ENCODE measurements at regions not wholly inside any gene's neighbourhood (a gene's known extent, or its start where the extent isn't known, plus 50 kb on each side); places are given as distances from the start of the nearest gene placed in this dataset.
"Not testable (repeated sequence)": the region's sequence is repeated elsewhere in the genome, so short reads cannot be mapped to it uniquely, and the experiment has no call there.

DNA sequence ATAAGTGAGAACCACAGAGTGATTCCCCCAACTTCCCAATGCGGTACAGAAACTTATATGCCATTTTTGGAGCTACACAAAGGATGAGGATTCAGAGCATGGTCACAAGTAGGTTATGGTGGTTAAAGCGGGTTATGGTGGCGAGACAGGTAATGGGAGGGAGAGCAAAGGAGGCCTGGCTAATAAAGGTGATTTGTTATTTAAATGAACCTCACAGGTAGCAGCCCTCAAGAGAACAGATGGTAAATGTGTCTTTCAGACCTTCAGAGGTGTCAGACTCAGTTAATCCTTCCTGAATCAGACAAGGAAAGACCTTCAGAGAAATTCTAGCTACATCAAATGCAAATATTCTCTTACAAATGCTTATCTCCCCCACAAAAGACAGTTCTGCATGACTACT, 1971.4 kb downstream of the OLFM4 start:
- no peaks in the 10 kb centered on the region for H3K36me3 Mint-ChIP-seq (ENCODE audit: insufficient read depth)
- no peak overlapping the region for H3K27ac Mint-ChIP-seq (ENCODE audit: low read depth)
- no peaks in the 10 kb centered on the region for H3K27me3 Mint-ChIP-seq
- DNase-seq (ENCODE audit: low spot score in 2 of 2) (no peak), ATAC-seq (replicated peaks; ENCODE audit: extremely low read depth, poor library complexity, severe bottlenecking) (no peak)
- H3K9me3 Mint-ChIP-seq = peaks cover 25% of the 10 kb centered on the region
- H3K4me1 Mint-ChIP-seq = no peaks in the 10 kb centered on the region
- H3K4me3 Mint-ChIP-seq = no peak overlapping the region

DNA sequence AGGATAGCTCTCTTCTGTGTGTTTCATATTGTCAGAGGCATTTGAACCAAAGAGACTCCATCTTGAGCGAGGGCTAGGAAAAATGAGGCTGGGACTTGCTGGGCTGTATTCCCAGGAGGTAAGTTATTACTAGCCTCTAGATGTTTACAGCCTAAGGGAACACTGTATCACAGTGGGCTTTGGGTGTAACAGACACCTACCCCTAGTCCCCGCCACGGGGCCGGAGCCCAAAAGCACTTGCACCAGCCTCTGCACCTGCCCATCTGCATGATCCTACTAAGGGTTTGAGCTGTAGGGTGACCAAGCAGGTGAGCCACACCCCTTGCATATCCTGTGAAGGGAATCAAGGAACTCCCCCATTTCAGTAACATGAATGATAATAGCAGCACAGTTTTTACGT, 1972.2 kb downstream of the OLFM4 start:
- ATAC-seq (replicated peaks; ENCODE audit: extremely low read depth, poor library complexity, severe bottlenecking) (no peak), DNase-seq (ENCODE audit: low spot score in 2 of 2) (no peak)
- Mint-ChIP-seq H3K27me3 (no peaks in the 10 kb centered on the region), H3K9me3 (peaks cover 27% of the 10 kb centered on the region), H3K27ac (ENCODE audit: low read depth) (no peak overlapping the region), H3K4me1 (no peaks in the 10 kb centered on the region), H3K4me3 (no peak overlapping the region), H3K36me3 (ENCODE audit: insufficient read depth) (no peaks in the 10 kb centered on the region)

DNA sequence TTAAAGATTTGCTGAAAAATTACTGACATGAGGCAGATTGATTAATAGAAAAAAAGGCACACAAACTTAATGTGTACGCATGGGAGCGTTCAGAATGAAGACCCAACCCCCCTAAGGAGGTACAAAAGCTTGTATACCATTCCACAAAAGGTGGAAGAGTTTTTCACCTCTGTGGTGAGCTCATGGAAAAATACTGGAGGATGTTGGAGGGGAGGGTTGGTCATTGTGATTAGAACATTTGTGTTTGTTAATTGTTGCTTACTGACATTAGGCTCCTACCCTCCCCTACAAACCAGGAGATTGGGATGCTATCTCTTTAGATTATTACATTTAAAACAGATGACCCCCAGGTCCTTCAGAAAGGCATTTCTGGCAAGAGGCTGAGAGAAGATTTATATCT, 1973.3 kb downstream of the OLFM4 start:
- ATAC-seq (replicated peaks; ENCODE audit: extremely low read depth, poor library complexity, severe bottlenecking) = no peak
- Mint-ChIP-seq H3K27me3 (no peaks in the 10 kb centered on the region), H3K36me3 (ENCODE audit: insufficient read depth) (no peaks in the 10 kb centered on the region), H3K9me3 (peaks cover 31% of the 10 kb centered on the region), H3K4me1 (no peaks in the 10 kb centered on the region), H3K27ac (ENCODE audit: low read depth) (no peak overlapping the region), H3K4me3 (no peak overlapping the region)
- DNase-seq (ENCODE audit: low spot score in 2 of 2) = no peak

DNA sequence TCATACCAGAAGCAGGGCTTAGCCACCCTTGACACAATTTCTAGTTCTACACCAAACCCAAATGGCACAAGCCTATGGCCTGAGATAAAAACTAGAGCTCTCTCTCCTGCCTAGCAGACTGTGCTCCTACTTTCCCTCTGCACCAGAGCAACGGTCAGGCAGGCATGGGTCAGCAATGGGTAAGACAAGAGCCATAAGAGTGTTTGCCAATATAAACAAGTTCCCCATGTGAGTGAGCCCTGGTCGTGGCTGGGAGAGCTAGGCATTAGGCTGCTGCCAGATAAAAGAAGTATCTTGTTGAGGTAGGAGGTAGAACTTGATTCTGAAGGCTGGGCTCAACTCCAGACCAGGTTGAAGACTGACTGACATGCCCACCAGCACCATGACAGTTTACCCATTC, 1979.1 kb downstream of the OLFM4 start:
- Mint-ChIP-seq H3K27me3 (no peaks in the 10 kb centered on the region), H3K9me3 (peaks cover 30% of the 10 kb centered on the region), H3K4me3 (no peak overlapping the region), H3K4me1 (no peaks in the 10 kb centered on the region), H3K36me3 (ENCODE audit: insufficient read depth) (no peaks in the 10 kb centered on the region), H3K27ac (ENCODE audit: low read depth) (no peak overlapping the region)
- DNase-seq (ENCODE audit: low spot score in 2 of 2) = no peak
- ATAC-seq (replicated peaks; ENCODE audit: extremely low read depth, poor library complexity, severe bottlenecking) = no peak

GRCh38 chr13:55013051-55013450, 1984.4 kb downstream of the OLFM4 start:
- Mint-ChIP-seq H3K27me3 (no peaks in the 10 kb centered on the region), H3K27ac (ENCODE audit: low read depth) (no peak overlapping the region), H3K36me3 (ENCODE audit: insufficient read depth) (no peaks in the 10 kb centered on the region), H3K4me1 (no peaks in the 10 kb centered on the region), H3K9me3 (peaks cover 21% of the 10 kb centered on the region), H3K4me3 (no peak overlapping the region)
- no peak for ATAC-seq (replicated peaks; ENCODE audit: extremely low read depth, poor library complexity, severe bottlenecking)
- no peak for DNase-seq (ENCODE audit: low spot score in 2 of 2)

GRCh38 chr13:55029280-55029679, 2000.7 kb downstream of the OLFM4 start:
- Mint-ChIP-seq H3K27me3 (no peaks in the 10 kb centered on the region), H3K27ac (ENCODE audit: low read depth) (no peak overlapping the region), H3K9me3 (peaks cover 23% of the 10 kb centered on the region), H3K36me3 (ENCODE audit: insufficient read depth) (no peaks in the 10 kb centered on the region), H3K4me3 (no peak overlapping the region), H3K4me1 (no peaks in the 10 kb centered on the region)
- no peak for ATAC-seq (replicated peaks; ENCODE audit: extremely low read depth, poor library complexity, severe bottlenecking)
- no peak for DNase-seq (ENCODE audit: low spot score in 2 of 2)

DNA sequence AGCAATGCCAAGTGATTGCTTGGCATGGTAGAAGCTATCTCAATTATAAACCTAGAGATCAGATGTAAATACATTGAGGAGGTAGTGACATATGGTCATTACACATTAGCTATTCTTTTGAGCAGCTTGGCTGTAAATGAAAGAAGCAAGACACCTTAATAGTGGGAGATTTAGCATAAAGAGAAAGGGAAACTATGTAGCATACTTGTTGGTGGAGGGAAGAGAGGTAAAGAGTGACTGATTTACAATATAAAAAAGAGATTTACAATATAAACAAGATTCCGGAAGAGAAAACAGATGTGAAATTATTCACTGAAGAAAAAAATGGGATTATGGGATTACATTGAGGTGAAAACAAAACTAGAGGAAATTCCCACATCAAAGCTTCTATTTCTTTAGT, 2009.6 kb downstream of the OLFM4 start:
- Mint-ChIP-seq H3K27me3 (no peaks in the 10 kb centered on the region), H3K9me3 (peaks cover 18% of the 10 kb centered on the region), H3K4me3 (no peak overlapping the region), H3K36me3 (ENCODE audit: insufficient read depth) (no peaks in the 10 kb centered on the region), H3K27ac (ENCODE audit: low read depth) (no peak overlapping the region), H3K4me1 (no peaks in the 10 kb centered on the region)
- DNase-seq (ENCODE audit: low spot score in 2 of 2) (no peak), ATAC-seq (replicated peaks; ENCODE audit: extremely low read depth, poor library complexity, severe bottlenecking) (no peak)

- not testable (repeated sequence) for H3K4me1 Mint-ChIP-seq; H3K36me3 Mint-ChIP-seq (ENCODE audit: insufficient read depth); ATAC-seq (replicated peaks; ENCODE audit: extremely low read depth, poor library complexity, severe bottlenecking)
Observed at GRCh38 chr13:55053891-55054550, 2025.4 kb downstream of the OLFM4 start.

GRCh38 chr13:55055666-55056065, 2027.1 kb downstream of the OLFM4 start:
- not testable (repeated sequence) for H3K4me1 Mint-ChIP-seq; H3K27me3 Mint-ChIP-seq; H3K36me3 Mint-ChIP-seq (ENCODE audit: insufficient read depth); H3K27ac Mint-ChIP-seq (ENCODE audit: low read depth); DNase-seq (ENCODE audit: low spot score in 2 of 2); H3K4me3 Mint-ChIP-seq; ATAC-seq (replicated peaks; ENCODE audit: extremely low read depth, poor library complexity, severe bottlenecking)
- peaks cover 30% of the 10 kb centered on the region for H3K9me3 Mint-ChIP-seq

More at GRCh38 chr13:55053891-55054550, 2025.4 kb downstream of the OLFM4 start:
- not testable (repeated sequence) for DNase-seq (ENCODE audit: low spot score in 2 of 2); H3K4me3 Mint-ChIP-seq; H3K27ac Mint-ChIP-seq (ENCODE audit: low read depth); H3K27me3 Mint-ChIP-seq
- H3K9me3 Mint-ChIP-seq = peaks cover 35% of the 10 kb centered on the region

- Mint-ChIP-seq H3K9me3 (peaks cover 16% of the 10 kb centered on the region), H3K4me3 (no peak overlapping the region), H3K4me1 (no peaks in the 10 kb centered on the region), H3K27me3 (no peaks in the 10 kb centered on the region), H3K27ac (ENCODE audit: low read depth) (no peak overlapping the region), H3K36me3 (ENCODE audit: insufficient read depth) (no peaks in the 10 kb centered on the region)
- no peak for ATAC-seq (replicated peaks; ENCODE audit: extremely low read depth, poor library complexity, severe bottlenecking)
- DNase-seq (ENCODE audit: low spot score in 2 of 2) = no peak
Observed at GRCh38 chr13:55062662-55063061, 2034.0 kb downstream of the OLFM4 start.

- no peaks in the 10 kb centered on the region for H3K36me3 Mint-ChIP-seq (ENCODE audit: insufficient read depth)
- no peak overlapping the region for H3K27ac Mint-ChIP-seq (ENCODE audit: low read depth)
- H3K27me3 Mint-ChIP-seq = no peaks in the 10 kb centered on the region
Observed at GRCh38 chr13:55067946-55068345, 2039.3 kb downstream of the OLFM4 start.

GRCh38 chr13:55069746-55070145, 2041.1 kb downstream of the OLFM4 start:
- H3K4me3 Mint-ChIP-seq = no peak overlapping the region
- ATAC-seq (replicated peaks; ENCODE audit: extremely low read depth, poor library complexity, severe bottlenecking) = no peak
- H3K9me3 Mint-ChIP-seq = peaks cover 10% of the 10 kb centered on the region
- H3K36me3 Mint-ChIP-seq (ENCODE audit: insufficient read depth) = no peaks in the 10 kb centered on the region
- H3K4me1 Mint-ChIP-seq = no peaks in the 10 kb centered on the region
- no peak overlapping the region for H3K27ac Mint-ChIP-seq (ENCODE audit: low read depth)
- H3K27me3 Mint-ChIP-seq = no peaks in the 10 kb centered on the region
- DNase-seq (ENCODE audit: low spot score in 2 of 2) = no peak

More at GRCh38 chr13:55067946-55068345, 2039.3 kb downstream of the OLFM4 start:
- Mint-ChIP-seq H3K4me1 (no peaks in the 10 kb centered on the region), H3K4me3 (no peak overlapping the region), H3K9me3 (peaks cover 5% of the 10 kb centered on the region)
- DNase-seq (ENCODE audit: low spot score in 2 of 2) = no peak
- ATAC-seq (replicated peaks; ENCODE audit: extremely low read depth, poor library complexity, severe bottlenecking) = no peak

GRCh38 chr13:55073000-55073399, 2044.4 kb downstream of the OLFM4 start:
- ATAC-seq (replicated peaks; ENCODE audit: extremely low read depth, poor library complexity, severe bottlenecking) = no peak
- no peaks in the 10 kb centered on the region for H3K27me3 Mint-ChIP-seq

More at GRCh38 chr13:55073000-55073399, 2044.4 kb downstream of the OLFM4 start:
- DNase-seq (ENCODE audit: low spot score in 2 of 2) = no peak
- no peak overlapping the region for H3K27ac Mint-ChIP-seq (ENCODE audit: low read depth)
- H3K4me1 Mint-ChIP-seq = no peaks in the 10 kb centered on the region
- peaks cover 6% of the 10 kb centered on the region for H3K9me3 Mint-ChIP-seq
- H3K36me3 Mint-ChIP-seq (ENCODE audit: insufficient read depth) = no peaks in the 10 kb centered on the region
- no peak overlapping the region for H3K4me3 Mint-ChIP-seq

Data from central memory CD8-positive, alpha-beta T cell (primary cell).